ENCODE measurements at regions not wholly inside any gene's neighbourhood (a gene's known extent, or its start where the extent isn't known, plus 50 kb on each side); places are given as distances from the start of the nearest gene placed in this dataset.

DNA sequence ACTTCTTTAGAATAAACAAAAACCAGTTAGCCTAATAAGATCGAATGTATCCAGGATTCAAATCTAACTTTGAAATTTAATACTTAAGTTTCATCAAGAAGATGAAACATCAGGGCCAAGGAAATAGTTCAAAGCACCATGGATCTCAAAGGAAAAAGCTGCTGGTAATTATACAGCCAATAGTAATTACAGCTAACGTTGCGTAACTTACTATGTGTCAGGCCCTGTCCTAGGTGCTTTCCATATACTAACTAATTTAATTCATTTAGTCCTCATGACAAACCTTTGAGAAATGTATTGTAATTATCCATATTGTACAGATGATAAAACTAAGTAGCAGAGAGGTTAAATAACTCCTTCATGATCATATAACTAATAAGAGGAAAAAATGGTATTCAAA lies 598.6 kb downstream of the NYAP2 start:
- no peaks in the 10 kb centered on the region for H3K27me3 ChIP-seq
- H3K36me3 ChIP-seq: no peaks in the 10 kb centered on the region
- no peak overlapping the region for H3K27ac ChIP-seq
- no peak overlapping the region for H3K4me3 ChIP-seq (ENCODE audit: low read depth in 1 of 2, low read length in 1 of 2)
- H3K9me3 ChIP-seq: no peaks in the 10 kb centered on the region
- H3K4me1 ChIP-seq (ENCODE audit: control insufficient read depth in 1 of 2, insufficient read depth in 1 of 2, low read depth in 1 of 2, low read length in 1 of 2): peaks cover 0 to 14% of the 10 kb centered on the region in 2 experiments
- TF ChIP-seq, protein P1, sequence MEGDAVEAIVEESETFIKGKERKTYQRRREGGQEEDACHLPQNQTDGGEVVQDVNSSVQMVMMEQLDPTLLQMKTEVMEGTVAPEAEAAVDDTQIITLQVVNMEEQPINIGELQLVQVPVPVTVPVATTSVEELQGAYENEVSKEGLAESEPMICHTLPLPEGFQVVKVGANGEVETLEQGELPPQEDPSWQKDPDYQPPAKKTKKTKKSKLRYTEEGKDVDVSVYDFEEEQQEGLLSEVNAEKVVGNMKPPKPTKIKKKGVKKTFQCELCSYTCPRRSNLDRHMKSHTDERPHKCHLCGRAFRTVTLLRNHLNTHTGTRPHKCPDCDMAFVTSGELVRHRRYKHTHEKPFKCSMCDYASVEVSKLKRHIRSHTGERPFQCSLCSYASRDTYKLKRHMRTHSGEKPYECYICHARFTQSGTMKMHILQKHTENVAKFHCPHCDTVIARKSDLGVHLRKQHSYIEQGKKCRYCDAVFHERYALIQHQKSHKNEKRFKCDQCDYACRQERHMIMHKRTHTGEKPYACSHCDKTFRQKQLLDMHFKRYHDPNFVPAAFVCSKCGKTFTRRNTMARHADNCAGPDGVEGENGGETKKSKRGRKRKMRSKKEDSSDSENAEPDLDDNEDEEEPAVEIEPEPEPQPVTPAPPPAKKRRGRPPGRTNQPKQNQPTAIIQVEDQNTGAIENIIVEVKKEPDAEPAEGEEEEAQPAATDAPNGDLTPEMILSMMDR (IDR thresholded peaks at IDR 0.05): no peak

DNA sequence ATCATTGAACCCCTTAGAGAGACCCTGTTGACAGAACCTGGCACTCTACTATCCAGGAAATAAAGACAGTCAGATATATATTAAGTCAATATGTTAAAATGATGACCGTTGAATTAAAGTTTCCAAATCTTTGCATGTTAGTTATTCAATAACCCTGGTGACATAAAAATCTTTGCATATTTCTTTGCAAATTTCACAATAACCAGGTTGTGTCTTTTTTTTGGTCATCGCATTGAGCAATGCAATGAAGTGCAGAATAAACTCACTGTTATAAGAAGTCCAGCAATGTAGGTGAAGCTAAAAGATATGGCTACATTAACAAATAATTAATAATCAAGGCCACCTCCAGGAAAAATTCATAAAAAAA lies 596.9 kb downstream of the NYAP2 start:
- Histone ChIP-seq H3K27ac (no peak overlapping the region), H3K27me3 (no peaks in the 10 kb centered on the region), H3K9me3 (no peaks in the 10 kb centered on the region), H3K36me3 (no peaks in the 10 kb centered on the region), H3K4me1 (ENCODE audit: control insufficient read depth in 1 of 2, insufficient read depth in 1 of 2, low read depth in 1 of 2, low read length in 1 of 2) (no peaks in the 10 kb centered on the region), H3K4me3 (ENCODE audit: low read depth in 1 of 2, low read length in 1 of 2) (no peak overlapping the region)
- TF ChIP-seq, protein P1 (IDR thresholded peaks at IDR 0.05): no peak

DNA sequence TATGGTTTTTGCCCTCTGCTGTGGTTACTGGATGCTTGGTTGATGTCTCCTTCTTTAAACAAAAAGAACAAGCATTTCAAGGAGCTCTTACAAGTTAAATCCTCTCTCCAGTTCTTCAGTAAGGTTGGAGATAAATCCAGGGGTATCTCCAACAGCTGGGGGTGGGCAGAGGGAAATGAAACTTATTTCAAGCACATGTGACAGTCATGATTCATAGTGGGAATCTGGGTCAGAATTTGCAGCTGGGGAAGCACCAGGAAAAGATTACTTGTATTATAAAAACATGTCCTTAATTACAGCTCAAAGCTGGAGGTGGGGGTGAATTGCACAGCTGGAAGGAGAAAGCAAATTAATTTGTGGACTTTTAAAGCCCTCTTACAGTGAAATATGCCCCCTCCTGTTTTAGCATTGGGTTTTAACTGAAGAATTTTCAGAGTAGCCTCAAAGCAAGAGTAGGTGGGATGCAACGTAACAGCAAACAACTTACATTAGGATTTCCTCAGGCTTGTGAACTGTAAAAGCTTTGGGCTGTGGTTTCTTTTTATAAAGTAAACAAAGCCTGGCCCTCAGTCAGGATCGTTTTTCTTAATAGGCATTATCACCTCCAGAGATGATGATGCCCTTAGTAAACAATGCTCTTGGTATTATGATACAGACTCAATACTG lies 596.4 kb downstream of the NYAP2 start:
- no peaks in the 10 kb centered on the region for H3K27me3 ChIP-seq

DNA sequence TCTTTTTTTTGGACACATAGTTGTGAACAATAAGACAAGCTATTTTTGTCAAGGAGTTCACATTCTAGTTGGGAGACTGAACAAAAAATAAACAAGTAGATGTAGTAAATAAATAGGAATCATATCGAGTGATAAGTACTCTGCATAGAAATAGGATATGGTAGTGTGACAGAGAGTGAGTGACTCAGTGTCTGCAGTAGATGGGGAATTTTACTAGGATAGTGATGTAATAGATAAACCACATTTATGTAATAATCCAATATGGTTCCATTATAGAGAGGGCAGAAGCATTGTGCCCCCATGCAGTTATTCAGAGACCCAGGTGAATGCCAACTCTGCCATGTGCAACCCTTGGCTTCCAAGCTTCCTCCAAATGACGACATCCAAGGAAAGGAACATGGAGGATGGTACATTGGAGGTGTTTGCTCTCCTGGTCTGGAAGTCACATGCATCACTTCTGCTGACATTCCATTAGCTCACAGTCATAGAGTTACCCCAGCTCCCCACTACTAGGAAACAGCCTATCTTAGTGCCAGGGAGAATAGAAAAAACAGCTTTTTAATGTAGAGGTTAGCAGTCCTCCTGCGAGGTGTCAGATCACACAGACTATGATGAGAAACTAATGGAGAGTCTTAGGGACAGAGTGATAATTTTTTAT lies 595.4 kb downstream of the NYAP2 start:
- Histone ChIP-seq H3K27ac (no peak overlapping the region), H3K9me3 (no peaks in the 10 kb centered on the region), H3K4me1 (ENCODE audit: control insufficient read depth in 1 of 2, insufficient read depth in 1 of 2, low read depth in 1 of 2, low read length in 1 of 2) (no peaks in the 10 kb centered on the region), H3K36me3 (no peaks in the 10 kb centered on the region), H3K4me3 (ENCODE audit: low read depth in 1 of 2, low read length in 1 of 2) (no peak overlapping the region), H3K27me3 (no peaks in the 10 kb centered on the region)
- TF ChIP-seq, protein P1 (IDR thresholded peaks at IDR 0.05): no peak

More for the DNA sequence above, 596.4 kb downstream of the NYAP2 start:
- no peaks in the 10 kb centered on the region for H3K36me3 ChIP-seq
- no peaks in the 10 kb centered on the region for H3K9me3 ChIP-seq
- no peak overlapping the region for H3K4me3 ChIP-seq (ENCODE audit: low read depth in 1 of 2, low read length in 1 of 2)
- TF ChIP-seq, protein P1 (IDR thresholded peaks at IDR 0.05): no peak
- H3K27ac ChIP-seq: no peak overlapping the region
- H3K4me1 ChIP-seq (ENCODE audit: control insufficient read depth in 1 of 2, insufficient read depth in 1 of 2, low read depth in 1 of 2, low read length in 1 of 2): no peaks in the 10 kb centered on the region

DNA sequence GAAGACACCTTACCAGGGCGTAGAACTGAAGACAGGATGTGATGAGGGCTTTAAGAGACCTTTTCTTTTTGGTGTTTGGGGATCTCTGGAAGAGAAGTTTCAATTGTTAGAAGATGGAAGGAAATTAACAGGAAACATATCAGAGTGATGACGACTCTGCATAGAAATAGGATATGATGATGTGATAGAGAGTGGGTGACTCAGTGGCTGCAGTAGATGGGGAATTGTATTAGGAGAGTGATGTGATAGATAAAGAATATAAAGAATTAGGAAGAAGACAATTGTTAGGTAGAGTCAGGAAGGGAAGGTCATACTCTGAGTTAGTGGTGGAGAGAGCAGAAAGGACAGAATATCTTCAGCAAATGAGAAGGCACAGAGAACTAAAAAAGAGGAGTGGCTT lies 593.9 kb downstream of the NYAP2 start:
- Histone ChIP-seq H3K9me3 (no peaks in the 10 kb centered on the region), H3K27ac (no peak overlapping the region), H3K4me3 (ENCODE audit: low read depth in 1 of 2, low read length in 1 of 2) (no peak overlapping the region), H3K36me3 (no peaks in the 10 kb centered on the region), H3K27me3 (no peaks in the 10 kb centered on the region), H3K4me1 (ENCODE audit: control insufficient read depth in 1 of 2, insufficient read depth in 1 of 2, low read depth in 1 of 2, low read length in 1 of 2) (no peaks in the 10 kb centered on the region)
- TF ChIP-seq, protein P1 (IDR thresholded peaks at IDR 0.05): no peak

Measured in neutrophil (primary cell).